NCI-H128 (cell line): ENCODE measurements at regions not wholly inside any gene's neighbourhood (a gene's known extent, or its start where the extent isn't known, plus 50 kb on each side); places are given as distances from the start of the nearest gene placed in this dataset.
A peak's percentile ranks its signal among the peaks of the same experiment; 100 is the strongest.

Source experiments
- DNase-seq: peaks from one replicate; lab custom pipeline; 2025; ENCODE audit not compliant: unreplicated experiment; lab: John Stamatoyannopoulos, UW

GRCh38 chrX:39613997-39614679, 483.6 kb downstream of the BCOR start:
- peak; percentile 6 for DNase-seq

GRCh38 chrX:39614680-39614998, 483.1 kb downstream of the BCOR start:
- no peak for DNase-seq

- no peak for DNase-seq
These were observed 481.5 kb downstream of the BCOR start for GRCh38 chrX:39616098-39616729.

GRCh38 chrX:39616731-39617130, 481.0 kb downstream of the BCOR start:
- DNase-seq = no peak

- DNase-seq = no peak
These were observed 479.6 kb downstream of the BCOR start for GRCh38 chrX:39618178-39618577.

- DNase-seq = no peak
These were observed 478.4 kb downstream of the BCOR start for GRCh38 chrX:39619182-39620009.

- DNase-seq = no peak
These were observed 473.6 kb downstream of the BCOR start for GRCh38 chrX:39624166-39624565.

- no peak for DNase-seq
These were observed 471.9 kb downstream of the BCOR start for GRCh38 chrX:39625810-39626209.

- no peak for DNase-seq
These were observed 471.0 kb downstream of the BCOR start for GRCh38 chrX:39626749-39627148.

- DNase-seq = no peak
These were observed 470.5 kb downstream of the BCOR start for GRCh38 chrX:39627257-39627656.

GRCh38 chrX:39629001-39629400, 468.8 kb downstream of the BCOR start:
- no peak for DNase-seq

GRCh38 chrX:39630344-39630743, 467.4 kb downstream of the BCOR start:
- DNase-seq = no peak

GRCh38 chrX:39631276-39632229, 466.2 kb downstream of the BCOR start:
- DNase-seq = no peak

GRCh38 chrX:39633293-39633692, 464.5 kb downstream of the BCOR start:
- no peak for DNase-seq

- no peak for DNase-seq
These were observed 461.3 kb downstream of the BCOR start for GRCh38 chrX:39636481-39636880.

GRCh38 chrX:39638526-39638925, 459.2 kb downstream of the BCOR start:
- DNase-seq = no peak

- DNase-seq = no peak
These were observed 457.9 kb downstream of the BCOR start for GRCh38 chrX:39639871-39640270.

GRCh38 chrX:39640866-39641265, 456.9 kb downstream of the BCOR start:
- DNase-seq = no peak

GRCh38 chrX:39642071-39642470, 455.7 kb downstream of the BCOR start:
- DNase-seq = no peak

GRCh38 chrX:39643550-39643949, 454.2 kb downstream of the BCOR start:
- no peak for DNase-seq
